Mammary epithelial cell (primary cell): ENCODE measurements at regions not wholly inside any gene's neighbourhood (a gene's known extent, or its start where the extent isn't known, plus 50 kb on each side); places are given as distances from the start of the nearest gene placed in this dataset.

Source experiments
- CTCF ChIP-seq, 2 donors: IDR thresholded peaks in 1 of 2; conservative IDR thresholded peaks in 1 of 2; 2 replicates each; pipeline ENCODE4 v1.5.1; 2011 to 2012; ENCODE audit warnings: inconsistent platforms in 2 of 2, low read length in 2 of 2, mild to moderate bottlenecking in 2 of 2, control low read depth in 1 of 2, low read depth in 1 of 2; ENCODE audit not compliant: insufficient read depth in 1 of 2; ENCODE audit errors: extremely low read depth in 1 of 2
- EZH2 ChIP-seq: IDR thresholded peaks from 2 replicates; pipeline ENCODE4 v1.6.1; 2012; ENCODE audit warnings: low read length, inconsistent platforms, borderline replicate concordance

DNA sequence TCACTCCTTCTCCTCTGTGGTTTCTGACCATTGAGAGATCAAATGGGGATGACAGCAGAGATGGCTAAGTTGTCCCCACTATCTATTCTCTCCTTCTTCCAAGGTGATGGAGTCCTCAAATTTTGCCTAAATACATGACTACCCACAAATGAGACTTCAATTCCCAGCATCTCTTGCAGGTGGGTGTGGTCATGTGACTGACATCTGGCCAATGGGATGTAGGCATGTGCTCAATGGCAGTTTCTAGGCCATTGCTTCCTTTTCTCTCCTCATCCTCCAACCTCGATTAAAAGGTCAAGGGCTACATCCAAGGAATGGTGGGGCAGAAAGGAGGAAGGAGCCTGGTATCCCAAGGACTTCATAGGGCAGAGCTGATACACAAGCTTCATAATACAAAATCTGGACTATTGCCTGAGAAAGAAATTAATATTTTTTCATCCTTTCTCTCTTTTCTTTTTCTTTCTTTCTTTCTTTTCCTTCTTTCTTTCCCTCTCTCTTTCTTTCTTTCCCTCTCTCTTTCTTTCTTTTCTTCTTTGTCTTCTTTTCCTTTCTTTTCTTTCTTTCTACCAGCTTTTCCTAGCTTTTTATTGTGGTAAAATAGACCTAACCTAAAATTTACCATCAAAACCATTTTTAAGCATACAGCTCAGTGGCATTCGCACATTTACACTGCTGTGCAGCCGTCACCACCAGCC lies 100.9 kb upstream of the PRB2 start:
- TF ChIP-seq CTCF (conservative IDR thresholded peaks at IDR 0.05 in 1 of 2, IDR thresholded peaks at IDR 0.05 in 1 of 2; ENCODE audit: extremely low read depth in 1 of 2, insufficient read depth in 1 of 2, low read depth in 1 of 2, low read length in 2 of 2): no peak
- TF ChIP-seq EZH2: no peak
